GM21825 (cell line): ENCODE measurements at regions not wholly inside any gene's neighbourhood (a gene's known extent, or its start where the extent isn't known, plus 50 kb on each side); places are given as distances from the start of the nearest gene placed in this dataset.
"Not testable (repeated sequence)": the region's sequence is repeated elsewhere in the genome, so short reads cannot be mapped to it uniquely, and the experiment has no call there.

ENCODE experiments used
- ATAC-seq: cut with Tn5 transposase; IDR thresholded peaks from one replicate; pipeline ENCODE4 v1.9.1; 2021; ENCODE audit warnings: mild to moderate bottlenecking, moderate library complexity; ENCODE audit not compliant: unreplicated experiment

DNA sequence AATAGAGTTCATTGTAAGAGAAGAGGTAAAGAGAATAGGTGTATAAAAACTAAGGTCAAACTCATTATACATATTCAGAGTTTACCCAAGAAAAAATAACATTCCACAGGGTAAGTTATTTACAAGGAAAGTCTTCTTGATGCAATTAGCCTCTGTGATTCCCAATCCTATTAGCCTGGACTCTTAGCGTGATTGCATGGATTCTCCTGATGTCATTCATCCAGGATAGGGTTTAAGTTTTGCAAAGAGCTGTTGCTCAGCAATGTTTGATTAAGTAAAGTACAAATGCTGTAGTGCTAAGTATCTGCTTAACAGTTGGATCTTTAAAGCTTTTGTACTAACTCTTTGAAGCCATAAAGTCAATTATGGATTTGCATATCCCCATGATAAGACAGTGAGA lies 767.8 kb upstream of the LUZP2 start:
- ATAC-seq = no peak

DNA sequence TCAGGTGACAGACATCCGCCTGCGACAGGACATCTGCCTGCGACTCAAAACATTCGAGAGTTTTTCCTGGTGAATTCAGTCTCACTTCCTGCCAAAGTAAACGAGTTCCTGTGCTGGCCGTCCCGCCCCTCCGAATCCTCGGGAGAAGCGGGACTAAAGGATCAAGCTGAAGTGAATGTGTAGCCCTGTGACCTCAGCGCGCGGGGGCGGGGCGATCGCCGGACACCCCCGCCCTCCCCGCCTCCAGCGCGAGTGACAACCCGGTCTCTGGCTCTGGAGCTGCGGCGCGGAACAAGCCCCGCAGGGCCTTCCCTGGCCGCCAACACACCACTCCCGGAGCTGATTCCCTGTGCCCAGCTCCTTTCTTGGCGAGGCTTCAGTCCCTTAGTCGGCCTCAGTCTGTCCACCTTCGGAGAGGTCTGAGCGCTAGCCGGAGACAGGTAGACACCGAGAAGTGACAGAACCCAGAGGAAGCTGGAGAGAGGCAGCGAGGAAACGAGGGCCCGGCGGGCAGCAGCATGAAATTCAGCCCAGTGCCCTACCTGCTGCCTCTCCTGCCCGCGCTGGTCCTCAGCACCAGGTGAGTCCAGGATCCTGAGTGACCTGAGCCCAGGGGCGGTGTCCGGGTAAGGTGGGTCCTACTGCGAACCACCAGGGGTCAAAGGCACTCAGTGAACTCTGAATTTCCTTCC lies 766.4 kb upstream of the LUZP2 start:
- no peak for ATAC-seq

DNA sequence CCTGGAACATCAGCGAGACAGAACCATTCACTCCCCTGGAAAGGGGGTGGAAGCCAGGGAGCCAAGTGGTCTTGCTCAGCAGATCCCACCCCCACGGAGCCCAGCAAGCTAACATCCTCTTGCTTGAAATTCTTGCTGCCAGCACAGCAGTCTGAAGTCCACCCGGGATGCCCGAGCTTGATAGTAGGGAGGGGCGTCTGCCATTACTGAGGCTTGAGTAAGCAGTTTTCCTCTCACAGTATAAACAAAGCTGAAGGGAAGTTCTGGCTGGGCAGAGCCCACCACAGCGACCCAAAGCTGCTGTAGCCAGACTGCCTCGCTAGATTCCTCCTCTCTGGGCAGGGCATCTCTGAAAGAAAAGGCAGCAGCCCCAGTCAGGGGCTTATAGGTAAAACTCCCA lies 764.8 kb upstream of the LUZP2 start:
- no peak for ATAC-seq

DNA sequence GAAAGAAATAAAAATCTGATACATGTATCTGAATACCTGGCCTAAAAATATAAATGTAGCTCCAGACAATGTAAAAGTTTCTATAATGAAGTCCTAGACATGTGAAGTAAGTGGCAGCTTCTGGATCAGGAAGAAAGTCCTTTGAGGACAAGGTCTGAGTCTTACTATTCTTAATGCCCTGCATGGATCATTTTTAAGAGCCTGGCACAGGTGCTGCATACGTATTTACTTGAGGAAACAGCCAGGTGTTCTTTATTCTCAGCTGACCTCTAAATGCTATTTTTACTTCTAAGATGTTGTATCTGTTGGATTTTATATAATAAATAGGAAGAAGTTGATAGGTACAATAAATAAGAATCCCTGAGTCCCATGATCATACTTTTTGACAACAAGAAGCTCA lies 750.0 kb upstream of the LUZP2 start:
- ATAC-seq = no peak

DNA sequence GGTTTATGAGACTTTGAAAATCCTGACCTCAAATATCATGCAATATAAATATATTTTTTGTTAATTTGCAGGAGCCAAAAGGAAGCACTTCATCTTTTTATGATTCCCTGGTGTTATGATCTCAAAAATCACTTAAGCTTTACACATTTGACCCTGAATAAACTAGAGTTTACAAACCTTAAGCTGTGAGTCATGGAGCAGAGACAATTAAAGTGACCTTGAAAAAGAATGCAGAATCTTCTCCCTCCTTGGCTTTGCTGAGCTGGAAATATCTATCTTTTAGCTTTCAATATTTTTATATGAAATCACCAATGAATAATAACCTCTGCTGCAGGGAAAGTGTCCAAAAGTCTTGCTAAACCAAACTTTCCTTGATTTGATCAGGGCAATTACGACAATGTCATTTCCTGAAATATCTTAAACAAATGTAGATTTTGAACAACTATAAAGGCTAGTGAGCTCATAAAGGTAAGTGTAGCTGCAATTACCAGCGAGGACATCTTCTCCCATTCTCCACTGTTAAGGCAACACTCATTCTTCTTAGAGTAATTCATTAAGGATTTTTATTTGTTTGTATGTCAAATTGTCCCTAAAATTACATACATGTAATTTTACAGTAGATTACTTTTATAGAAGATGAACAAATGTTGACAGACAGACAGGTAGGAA lies 747.0 kb upstream of the LUZP2 start:
- ATAC-seq = no peak

DNA sequence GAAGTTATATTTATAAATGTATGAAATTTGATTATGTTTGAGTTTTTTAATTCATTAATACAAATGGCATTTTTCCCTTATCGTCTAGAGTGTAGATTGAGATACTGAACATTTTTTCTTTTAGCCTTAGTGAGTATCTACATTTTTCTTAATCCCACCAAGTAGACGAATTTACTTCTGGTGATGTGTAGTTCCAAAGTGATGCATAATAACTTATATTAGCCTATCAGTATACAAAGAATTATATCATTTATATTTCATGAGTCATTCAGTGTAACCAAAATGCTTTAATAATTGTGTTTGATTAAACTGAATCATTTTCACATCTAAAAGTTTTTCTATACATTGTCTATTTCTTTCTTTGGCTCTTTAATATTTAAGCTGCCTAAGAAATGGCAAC lies 745.6 kb upstream of the LUZP2 start:
- no peak for ATAC-seq

DNA sequence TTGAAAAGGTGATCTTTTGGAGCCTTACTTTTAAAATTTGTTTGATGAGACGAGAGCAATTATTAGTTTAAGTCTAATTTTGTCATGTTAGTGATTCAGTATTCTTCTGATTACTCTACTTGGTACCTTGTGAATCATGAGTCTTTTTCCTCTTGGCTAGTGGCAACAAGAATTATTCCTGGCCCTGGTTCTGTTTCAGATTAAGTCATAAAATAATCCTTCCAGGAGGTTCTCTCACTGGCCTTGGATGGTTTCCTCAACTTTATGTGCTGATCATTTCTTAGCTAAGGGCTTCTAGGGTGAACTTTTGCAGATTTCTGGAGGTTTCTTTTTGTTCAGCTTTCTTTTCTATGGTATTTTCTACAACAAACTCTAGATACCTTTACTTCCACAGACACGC lies 741.8 kb upstream of the LUZP2 start:
- ATAC-seq = no peak

DNA sequence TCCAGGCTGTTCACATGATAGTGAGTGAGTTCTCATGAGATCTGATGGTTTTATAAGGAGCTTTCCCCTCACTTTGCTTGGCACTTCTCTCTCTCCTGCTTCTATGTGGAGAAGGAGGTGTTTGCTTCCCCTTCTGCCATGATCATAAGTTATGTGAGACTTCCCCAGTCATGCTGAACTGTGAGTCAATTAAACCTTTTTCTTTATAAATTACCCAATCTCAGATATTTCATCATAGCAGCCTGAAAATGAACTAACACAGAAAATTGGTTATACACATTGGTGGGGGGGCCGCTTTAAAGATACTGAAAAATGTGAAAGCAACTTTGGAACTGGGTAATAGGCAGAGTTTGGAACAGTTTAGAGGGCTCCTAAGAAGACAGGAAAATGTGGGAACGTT lies 741.1 kb upstream of the LUZP2 start:
- ATAC-seq = no peak

DNA sequence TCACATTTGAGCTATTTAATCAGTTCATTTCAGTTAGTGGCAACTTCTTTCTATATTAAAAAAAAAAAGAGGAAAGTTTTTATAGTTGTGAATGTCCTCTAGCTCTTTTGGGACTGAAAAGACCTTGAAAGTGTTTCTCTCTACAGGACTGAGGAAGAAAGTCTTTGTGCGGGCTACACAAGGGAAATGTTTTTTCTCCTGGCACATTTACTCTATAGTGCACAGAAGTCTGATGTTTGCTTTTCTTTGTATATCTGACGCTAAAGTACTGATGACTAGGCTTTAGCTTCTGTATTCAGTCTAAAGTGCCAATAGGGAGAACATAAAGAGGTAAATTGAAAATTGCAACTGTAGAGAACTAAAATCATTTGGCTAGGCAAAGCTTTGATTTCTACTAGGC lies 737.4 kb upstream of the LUZP2 start:
- no peak for ATAC-seq

DNA sequence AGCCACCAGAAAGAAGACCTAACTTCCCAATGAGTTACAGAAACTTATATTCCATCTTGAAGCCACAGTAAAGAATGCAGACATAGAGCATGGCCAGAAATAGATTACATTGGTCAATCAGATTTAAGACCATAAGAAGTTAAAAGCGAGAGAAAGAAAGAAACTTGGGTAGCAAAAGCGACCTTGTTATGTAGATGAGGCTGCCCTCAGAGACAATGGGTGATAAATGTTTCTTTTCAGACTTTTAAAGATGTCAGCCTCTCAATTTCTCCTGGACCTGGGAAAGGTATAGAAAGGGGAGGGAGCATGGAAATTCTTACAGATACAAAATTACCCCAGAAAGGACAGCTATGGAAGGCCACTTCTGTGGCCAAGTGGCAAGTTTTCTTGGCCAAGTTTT lies 732.6 kb upstream of the LUZP2 start:
- no peak for ATAC-seq

DNA sequence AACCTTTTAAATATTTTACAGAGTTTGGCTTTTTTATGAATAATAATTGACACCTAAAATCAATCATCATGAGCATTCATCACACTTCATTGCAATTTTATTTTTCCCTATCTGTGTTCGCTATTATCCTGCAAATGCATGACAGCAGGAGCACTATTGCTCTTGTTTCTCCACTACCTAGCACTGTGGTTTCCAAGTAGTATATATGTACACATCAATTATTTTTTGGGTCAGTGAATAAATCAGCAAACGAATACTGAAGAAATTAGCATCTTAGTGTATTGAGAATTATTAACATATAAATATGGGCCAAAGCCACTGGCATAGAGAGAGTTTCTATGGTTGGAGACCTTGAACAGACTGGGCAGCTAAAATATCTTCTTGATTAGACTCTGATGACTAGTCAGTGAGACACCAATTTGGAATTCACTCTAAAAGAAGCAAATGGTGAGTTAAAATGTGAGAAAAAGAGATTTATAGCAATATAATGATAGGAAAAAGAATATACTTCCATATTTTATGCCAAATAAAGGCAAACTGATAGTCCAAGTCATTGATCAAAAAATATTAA lies 731.1 kb upstream of the LUZP2 start:
- no peak for ATAC-seq

DNA sequence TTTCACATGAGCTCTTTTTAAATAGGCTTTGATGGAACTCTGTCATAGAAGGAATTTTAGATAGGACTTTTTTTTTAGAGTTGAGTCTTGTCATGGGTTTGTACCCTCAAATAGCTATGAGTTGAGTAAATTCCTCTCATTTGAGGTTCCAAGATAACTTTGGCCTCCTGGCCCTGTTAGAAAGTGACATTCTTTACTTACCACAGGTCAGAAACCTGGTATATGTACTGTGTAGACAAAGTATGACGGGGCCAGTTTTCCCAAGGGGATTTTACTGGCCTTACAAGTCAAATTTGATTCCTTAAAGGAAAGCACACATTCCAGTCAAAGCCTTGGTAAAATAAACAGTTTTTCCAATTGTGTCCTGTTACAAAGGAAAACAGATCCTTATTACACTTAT lies 729.3 kb upstream of the LUZP2 start:
- ATAC-seq = no peak

DNA sequence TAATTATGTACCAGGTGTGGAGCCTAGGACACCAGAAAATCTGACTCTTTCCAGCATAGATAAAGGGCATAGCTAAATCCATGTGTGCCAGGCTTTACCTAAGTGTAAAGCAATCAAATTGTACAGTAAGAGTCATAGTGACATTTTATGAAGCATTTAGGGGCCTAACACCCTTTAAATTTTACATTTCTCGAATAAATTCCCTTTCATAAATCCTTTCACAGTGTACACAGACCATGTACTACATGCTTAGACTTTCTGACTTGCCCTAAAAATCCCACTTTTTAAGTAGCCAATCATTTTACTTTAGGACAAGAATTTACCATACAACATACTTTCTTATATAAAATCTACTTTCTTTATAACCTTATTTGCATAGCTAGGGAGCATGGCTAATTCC lies 727.6 kb upstream of the LUZP2 start:
- ATAC-seq = no peak

DNA sequence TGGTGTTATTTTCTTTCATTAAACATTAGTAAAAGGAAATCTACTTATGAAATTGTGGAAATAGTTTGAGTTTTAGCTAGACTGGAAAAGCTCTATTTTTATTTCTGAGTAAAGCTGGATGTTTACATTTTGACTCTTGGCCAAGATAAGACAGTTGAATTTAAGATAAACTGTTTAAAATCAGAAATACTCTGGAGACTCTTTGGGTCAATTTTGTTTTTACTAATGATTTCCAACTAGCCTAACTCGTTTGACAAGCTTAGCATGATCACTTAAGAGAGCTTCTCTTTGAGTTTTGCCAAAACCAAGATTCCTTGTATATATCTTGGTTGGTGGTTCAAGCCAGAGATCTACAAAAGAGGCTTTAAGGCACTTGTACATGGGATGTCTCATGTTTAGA lies 724.8 kb upstream of the LUZP2 start:
- ATAC-seq = no peak

DNA sequence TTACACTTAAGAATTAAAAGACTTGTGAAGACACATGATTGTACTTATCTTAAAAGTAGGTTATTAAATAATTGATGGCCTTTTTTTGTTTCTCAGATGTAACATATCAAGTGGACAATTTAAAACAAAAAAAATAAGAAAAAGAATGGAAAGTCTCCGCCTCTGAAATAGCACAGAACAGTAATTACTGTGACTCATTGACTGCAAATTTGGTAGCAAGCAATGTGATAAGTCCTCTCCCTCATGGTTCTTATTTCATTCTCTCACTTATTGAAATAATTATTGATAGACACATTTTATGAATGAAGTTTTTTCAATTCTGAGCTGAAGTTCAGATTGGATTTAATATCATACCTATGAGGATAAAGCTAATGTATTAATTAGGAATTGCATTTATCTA lies 717.9 kb upstream of the LUZP2 start:
- ATAC-seq = no peak

DNA sequence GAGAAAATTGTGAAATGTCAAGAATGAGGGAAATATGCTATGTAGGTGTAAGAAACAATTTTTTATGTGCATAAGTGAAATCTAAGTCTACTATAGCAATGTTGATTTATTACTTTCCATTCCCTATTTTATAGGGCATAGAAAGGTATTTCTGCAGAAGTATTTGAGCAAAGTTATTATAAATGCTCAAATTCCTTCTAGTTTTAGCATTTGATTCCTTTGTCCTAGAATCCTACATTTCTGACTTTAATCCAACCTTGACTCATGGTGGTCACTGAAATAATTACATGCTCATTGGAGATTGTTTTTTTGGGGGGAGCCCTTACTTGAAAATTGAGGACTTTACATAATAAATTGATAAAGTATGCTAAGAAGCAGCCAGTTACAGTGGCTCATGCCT lies 716.6 kb upstream of the LUZP2 start:
- no peak for ATAC-seq

DNA sequence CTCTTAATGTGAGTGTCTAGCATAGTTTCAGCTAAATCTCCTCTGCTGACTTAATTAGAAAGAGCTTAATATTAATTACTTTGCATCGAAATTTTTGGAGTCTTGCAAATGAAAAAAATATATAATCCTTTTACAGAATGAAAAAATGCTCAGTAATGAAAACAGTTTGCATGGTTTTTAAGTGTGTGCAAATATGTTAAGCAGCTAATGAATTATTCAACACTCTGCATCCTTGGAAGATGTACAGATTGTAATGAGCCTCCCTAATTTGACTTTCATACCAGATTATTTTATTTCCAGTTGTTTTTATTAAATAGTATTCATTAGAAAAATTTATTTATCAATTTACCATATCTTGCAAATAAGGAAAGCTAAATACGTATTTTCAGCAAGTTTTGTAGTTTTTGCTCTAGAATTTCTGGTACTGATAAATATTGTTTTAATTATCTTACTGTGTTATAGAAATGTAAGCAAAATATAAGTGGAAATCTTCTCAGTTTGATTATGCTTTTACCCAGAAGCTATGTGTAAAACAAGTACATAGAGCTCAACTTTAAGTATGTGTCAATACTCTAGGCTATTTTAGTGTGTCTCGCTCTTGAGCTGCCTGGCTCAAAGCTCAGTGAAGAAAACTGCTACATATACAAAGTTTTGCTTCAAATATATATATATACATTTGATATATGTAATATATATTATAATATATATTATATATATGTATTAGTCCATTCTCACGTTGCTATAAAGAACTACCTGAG lies 714.9 kb upstream of the LUZP2 start:
- no peak for ATAC-seq

DNA sequence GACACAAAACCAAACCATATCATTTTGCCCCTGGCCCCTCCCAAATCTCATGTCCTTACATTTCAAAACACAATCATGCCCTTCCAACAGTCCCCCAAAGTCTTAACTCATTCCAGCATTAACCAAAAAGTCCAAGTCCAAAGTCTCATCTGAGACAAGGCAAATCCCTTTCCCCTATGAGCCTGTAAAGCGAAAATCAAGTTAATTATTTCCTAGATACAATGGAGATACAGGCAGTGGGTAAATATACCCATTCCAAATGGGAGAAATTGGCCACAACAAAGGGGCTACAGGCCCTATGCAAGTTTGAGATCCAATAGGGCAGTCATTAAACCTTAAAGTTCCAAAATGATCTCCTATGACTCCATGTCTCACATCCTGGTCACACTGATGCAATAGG lies 709.9 kb upstream of the LUZP2 start:
- ATAC-seq = not testable (repeated sequence)

DNA sequence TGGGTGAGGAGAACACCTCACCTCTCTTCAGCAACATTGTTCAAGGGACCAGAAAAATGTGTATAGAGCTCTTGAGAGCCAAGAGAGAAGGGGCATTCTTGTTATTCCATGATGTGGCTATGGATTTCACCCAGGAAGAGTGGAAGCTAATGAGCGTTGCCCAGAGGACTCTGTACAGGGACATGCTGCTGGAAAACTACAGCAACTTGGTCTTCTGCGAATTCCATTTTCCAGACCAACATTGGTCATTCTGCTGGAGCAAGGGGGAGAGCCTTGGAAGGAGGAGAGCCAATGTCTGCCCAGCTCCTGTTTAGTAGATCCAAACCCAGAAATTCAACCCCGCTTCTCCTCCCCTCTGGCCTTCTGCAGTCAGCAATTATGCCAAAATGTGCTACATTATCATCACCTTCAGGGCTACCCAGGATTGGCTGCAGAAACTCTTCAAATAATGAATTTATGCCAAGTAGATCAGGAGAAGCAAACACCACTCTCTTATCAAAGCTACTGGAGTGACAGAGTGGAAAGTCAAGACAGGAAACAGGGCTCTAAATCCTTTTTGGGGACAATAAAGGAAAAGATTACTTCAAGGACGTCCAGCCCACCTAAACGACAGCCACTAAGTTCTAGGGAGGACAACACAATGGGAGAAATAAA lies 707.5 kb upstream of the LUZP2 start:
- no peak for ATAC-seq

DNA sequence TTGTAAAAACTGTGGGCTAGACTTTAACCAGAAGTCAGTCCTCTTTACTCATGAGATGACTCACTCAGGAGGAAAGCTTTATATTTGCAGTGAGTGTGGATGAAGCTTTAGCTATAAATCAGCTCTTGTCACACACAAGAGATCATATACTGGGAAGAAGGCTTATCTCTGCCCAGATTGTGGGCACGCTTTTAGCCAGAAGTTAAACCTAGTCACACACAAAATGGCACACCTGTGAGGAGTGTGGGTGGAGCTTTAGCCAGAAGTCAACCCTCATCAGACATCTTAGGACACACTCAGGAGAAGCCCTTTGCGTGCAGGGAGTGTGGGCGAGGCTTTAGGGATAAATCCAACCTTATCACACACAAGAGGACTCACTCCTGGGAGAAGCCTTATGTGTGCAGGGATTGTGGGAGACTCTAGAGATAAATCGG lies 706.9 kb upstream of the LUZP2 start:
- no peak for ATAC-seq
